Left ventricle myocardium inferior (tissue), 1 donor: ENCODE measurements at regions not wholly inside any gene's neighbourhood (a gene's known extent, or its start where the extent isn't known, plus 50 kb on each side); places are given as distances from the start of the nearest gene placed in this dataset.

Source experiments
- DNase-seq: peaks from one replicate; pipeline ENCODE4 v3.0.0-alpha.2; 2020
- H3K27ac ChIP-seq: fragments of 200-600 bp; replicated peaks from 2 replicates; pipeline ENCODE4 v1.8.0; 2021
- H3K27me3 ChIP-seq: fragments of 200-600 bp; 2 replicates; pipeline ENCODE4 v1.8.0; 2021; ENCODE audit warnings: low read depth
- H3K36me3 ChIP-seq: fragments of 200-600 bp; 2 replicates; pipeline ENCODE4 v1.8.0; 2021
- H3K4me1 ChIP-seq: fragments of 200-600 bp; 2 replicates; pipeline ENCODE4 v1.8.0; 2021
- H3K4me3 ChIP-seq: fragments of 200-600 bp; 2 replicates; pipeline ENCODE4 v1.8.0; 2021; ENCODE audit warnings: mild to moderate bottlenecking, moderate library complexity
- H3K9me3 ChIP-seq: fragments of 200-600 bp; replicated peaks from 2 replicates; pipeline ENCODE4 v1.8.0; 2021
- CTCF ChIP-seq: fragments of 200-600 bp; IDR thresholded peaks from 2 replicates; pipeline ENCODE4 v1.8.0; 2021; ENCODE audit warnings: antibody characterized with exemption, mild to moderate bottlenecking, borderline replicate concordance
- intact Hi-C: fragments of 100-400 bp; cut with micrococcal nuclease; formaldehyde crosslinking; loops from one replicate; pipeline ENCODE4 v1.11.0; 2022
- donor health status: DM: no; HTN: yes; CAD: no; lungs with severe emphysema.

DNA sequence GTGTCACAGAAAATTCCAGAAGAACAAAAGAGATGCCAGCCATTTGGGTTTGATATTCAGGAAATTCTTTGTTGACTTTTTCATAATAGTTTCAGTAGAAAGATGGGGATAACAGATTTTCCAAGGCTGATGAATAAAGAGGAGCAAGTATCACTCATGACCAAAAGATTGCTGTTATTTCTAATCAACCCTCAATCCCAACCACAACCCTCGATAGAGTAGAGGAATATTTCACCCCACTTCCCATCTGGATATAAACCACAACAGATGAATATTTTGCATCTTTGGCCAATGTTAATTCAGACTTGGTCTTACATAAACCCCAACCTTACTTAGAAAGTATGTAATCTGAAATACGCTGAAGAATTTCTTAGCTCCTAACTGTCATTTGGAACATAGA is 232.4 kb downstream of the SEC16B start:
- Histone ChIP-seq H3K9me3 (no peaks in the 10 kb centered on the region), H3K4me3 (no peak overlapping the region), H3K36me3 (no peaks in the 10 kb centered on the region), H3K27me3 (peaks cover 46% of the 10 kb centered on the region), H3K27ac (no peak overlapping the region), H3K4me1 (no peaks in the 10 kb centered on the region)
- TF ChIP-seq CTCF: no peak
- DNase-seq: no peak
- intact Hi-C loops: no loop called here

DNA sequence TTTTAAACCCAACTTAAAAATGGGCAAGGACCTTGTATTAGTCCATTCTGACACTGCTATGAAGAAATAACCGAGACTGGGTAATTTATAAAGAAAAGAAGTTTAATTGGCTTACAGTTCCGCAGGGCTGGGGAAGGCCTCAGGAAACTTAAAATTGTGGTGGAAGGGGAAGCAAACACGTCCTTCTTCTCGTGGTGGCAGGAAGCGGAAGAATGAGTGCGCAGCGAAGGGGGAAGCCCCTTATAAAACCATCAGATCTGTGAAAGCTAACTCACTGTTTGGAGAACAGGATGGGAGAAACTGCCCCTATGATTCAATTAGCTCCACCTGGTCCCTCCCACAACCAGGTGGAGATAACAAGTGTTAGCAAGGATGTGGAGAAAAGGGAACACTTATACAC is 237.7 kb downstream of the SEC16B start:
- Histone ChIP-seq H3K4me3 (no peak overlapping the region), H3K27me3 (peaks cover 7% of the 10 kb centered on the region), H3K4me1 (no peaks in the 10 kb centered on the region), H3K9me3 (no peaks in the 10 kb centered on the region), H3K36me3 (no peaks in the 10 kb centered on the region), H3K27ac (no peak overlapping the region)
- no peak for TF ChIP-seq CTCF
- intact Hi-C loops: no loop called here
- DNase-seq: no peak

DNA sequence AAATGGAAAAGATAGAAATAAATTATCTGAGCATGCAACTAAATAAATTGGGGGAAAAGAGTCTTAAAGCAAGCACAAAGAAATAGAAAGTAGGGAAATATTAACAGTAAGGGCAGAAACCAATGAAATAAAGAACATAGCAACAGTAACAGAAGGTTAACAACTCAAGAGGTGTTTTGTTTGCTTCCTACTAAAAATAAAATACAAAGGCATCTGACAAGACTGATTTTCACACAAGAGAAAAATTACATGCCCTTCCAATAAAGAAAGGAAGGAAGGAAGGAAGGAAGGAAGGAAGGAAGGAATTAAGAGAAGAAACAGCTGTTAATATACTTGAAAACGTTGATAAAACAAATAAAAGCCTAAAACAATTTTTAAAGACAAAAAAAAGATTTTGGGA is 240.2 kb downstream of the SEC16B start:
- no peak for DNase-seq
- Histone ChIP-seq H3K36me3 (no peaks in the 10 kb centered on the region), H3K27ac (no peak overlapping the region), H3K27me3 (peaks cover 24% of the 10 kb centered on the region), H3K4me1 (no peaks in the 10 kb centered on the region), H3K9me3 (peaks cover 17% of the 10 kb centered on the region), H3K4me3 (no peak overlapping the region)
- TF ChIP-seq CTCF: no peak
- intact Hi-C loops: no loop called here

GRCh38 chr1:177723533-177723932 is 246.3 kb downstream of the SEC16B start:
- DNase-seq: no peak
- Histone ChIP-seq H3K27me3 (peaks cover 36% of the 10 kb centered on the region), H3K4me3 (no peak overlapping the region), H3K27ac (no peak overlapping the region), H3K9me3 (peaks cover 52% of the 10 kb centered on the region), H3K36me3 (no peaks in the 10 kb centered on the region), H3K4me1 (no peaks in the 10 kb centered on the region)
- no peak for TF ChIP-seq CTCF
- intact Hi-C loops: no loop called here

DNA sequence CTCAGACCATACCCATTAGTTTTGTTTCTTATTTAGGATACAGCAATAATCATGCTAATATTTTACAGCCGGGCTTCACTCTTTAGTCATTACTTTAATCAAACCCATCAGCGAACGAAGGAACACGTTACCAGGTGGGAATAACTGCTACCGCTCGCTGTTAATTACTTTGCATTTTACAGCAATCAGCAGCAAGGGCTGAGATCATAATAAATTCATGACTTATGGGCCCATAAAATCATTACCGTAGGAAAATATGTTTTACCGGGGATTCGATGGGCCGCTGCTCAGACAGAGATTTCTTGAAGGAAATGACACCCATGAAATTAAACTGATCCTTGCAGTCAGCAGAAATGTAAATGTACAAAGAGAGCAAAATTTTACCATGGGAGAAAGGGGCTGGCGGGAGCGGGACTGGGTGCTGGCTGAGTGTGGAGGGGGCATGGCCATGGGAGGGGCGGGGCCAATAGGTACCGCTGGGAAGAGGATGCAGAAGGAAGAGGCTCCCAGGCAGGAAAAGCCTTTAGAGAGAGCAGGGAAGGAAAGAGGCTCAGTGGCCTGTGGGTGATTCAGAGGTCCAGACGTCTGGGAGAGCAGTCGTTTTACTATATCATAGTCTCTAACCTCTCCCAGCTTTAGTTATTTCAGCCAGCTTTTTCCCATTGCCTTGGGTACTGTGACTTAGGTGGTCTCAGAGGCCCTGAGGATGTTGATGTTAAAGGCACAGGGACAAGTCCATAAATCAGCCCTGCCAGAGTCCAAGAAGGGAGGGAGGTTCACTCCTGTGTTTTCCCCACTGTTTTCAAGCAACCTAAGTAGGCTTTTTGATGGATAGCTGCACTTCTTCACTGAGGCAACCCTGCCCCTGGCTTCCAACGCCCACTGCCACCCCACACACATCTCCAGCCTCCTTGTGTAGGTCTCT is 258.9 kb downstream of the SEC16B start:
- Histone ChIP-seq H3K4me1 (no peaks in the 10 kb centered on the region), H3K27me3 (peaks cover 79% of the 10 kb centered on the region), H3K36me3 (no peaks in the 10 kb centered on the region), H3K9me3 (peaks cover 14% of the 10 kb centered on the region), H3K4me3 (no peak overlapping the region), H3K27ac (no peak overlapping the region)
- no peak for DNase-seq
- intact Hi-C loops: no loop called here
- TF ChIP-seq CTCF: no peak
